ENCODE measurements at regions not wholly inside any gene's neighbourhood (a gene's known extent, or its start where the extent isn't known, plus 50 kb on each side); places are given as distances from the start of the nearest gene placed in this dataset.

DNA sequence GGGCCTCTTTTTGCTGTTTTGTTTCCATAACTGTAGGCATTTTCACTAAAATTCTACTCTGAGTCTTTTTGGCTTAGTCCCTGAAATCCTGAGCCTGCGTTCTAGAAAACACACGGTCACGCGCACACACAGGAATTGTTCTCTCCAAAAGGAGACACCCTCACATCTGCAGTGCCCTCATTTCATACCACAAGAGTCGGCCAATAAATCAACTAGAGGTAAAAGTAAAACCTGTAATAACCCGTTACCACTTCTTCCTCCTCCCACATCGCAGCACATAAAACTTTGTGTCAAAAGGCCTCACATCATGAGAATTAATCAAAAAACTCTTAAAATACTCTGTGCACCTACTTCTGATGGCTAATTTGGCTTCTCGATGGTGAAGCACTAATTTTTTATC lies 133.3 kb upstream of the MGMT start:
- no peak for TF ChIP-seq POLR2A (IDR thresholded peaks at IDR 0.05)
- TF ChIP-seq POLR2AphosphoS5 (IDR thresholded peaks at IDR 0.05): no peak
- TF ChIP-seq, protein P1, sequence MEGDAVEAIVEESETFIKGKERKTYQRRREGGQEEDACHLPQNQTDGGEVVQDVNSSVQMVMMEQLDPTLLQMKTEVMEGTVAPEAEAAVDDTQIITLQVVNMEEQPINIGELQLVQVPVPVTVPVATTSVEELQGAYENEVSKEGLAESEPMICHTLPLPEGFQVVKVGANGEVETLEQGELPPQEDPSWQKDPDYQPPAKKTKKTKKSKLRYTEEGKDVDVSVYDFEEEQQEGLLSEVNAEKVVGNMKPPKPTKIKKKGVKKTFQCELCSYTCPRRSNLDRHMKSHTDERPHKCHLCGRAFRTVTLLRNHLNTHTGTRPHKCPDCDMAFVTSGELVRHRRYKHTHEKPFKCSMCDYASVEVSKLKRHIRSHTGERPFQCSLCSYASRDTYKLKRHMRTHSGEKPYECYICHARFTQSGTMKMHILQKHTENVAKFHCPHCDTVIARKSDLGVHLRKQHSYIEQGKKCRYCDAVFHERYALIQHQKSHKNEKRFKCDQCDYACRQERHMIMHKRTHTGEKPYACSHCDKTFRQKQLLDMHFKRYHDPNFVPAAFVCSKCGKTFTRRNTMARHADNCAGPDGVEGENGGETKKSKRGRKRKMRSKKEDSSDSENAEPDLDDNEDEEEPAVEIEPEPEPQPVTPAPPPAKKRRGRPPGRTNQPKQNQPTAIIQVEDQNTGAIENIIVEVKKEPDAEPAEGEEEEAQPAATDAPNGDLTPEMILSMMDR (IDR thresholded peaks at IDR 0.05): no peak
- TF ChIP-seq EP300 (IDR thresholded peaks at IDR 0.05): no peak
- Histone ChIP-seq H3K4me3 (no peak overlapping the region), H3K27ac (no peak overlapping the region), H3K36me3 (no peaks in the 10 kb centered on the region), H3K27me3 (peaks cover 0 to 13% (median 0%) of the 10 kb centered on the region in 3 donors), H3K4me1 (no peaks in the 10 kb centered on the region), H3K9me3 (no peaks in the 10 kb centered on the region)
- intact Hi-C loops (cut with DNase I): no loop called here
- DNase-seq: no peak
- WGBS, 2 donors: 61 to 81% methylated on average over 8 of the region's 8 CpGs

DNA sequence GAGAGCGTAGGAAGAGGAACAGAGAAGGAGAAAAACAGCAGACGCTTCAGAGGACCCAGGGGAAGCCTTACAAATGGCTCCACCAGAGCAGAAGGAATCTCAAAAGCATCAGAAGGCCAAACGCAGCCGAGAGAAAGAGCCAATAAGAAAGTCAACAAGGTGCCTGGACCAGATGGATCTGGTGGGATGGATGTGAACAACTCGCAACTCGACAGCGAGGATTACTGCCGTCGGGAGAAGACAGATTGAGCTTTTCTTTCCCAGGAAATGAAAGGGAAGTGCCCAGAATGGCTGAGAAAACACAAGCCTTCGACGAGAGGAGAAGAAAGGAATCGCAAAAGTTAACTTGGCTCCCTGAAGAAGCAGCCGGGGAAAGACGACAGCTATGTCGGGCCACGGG lies 132.8 kb upstream of the MGMT start:
- DNase-seq: no peak
- H3K27ac ChIP-seq: no peak overlapping the region
- intact Hi-C loops (cut with DNase I): no loop called here
- H3K4me3 ChIP-seq: no peak overlapping the region
- H3K27me3 ChIP-seq: peaks cover 0 to 13% (median 0%) of the 10 kb centered on the region in 3 donors
- TF ChIP-seq POLR2A (IDR thresholded peaks at IDR 0.05) (no peak), POLR2AphosphoS5 (IDR thresholded peaks at IDR 0.05) (no peak), EP300 (IDR thresholded peaks at IDR 0.05) (no peak)
- TF ChIP-seq, protein P1 (IDR thresholded peaks at IDR 0.05): no peak
- no peaks in the 10 kb centered on the region for H3K9me3 ChIP-seq
- no peaks in the 10 kb centered on the region for H3K36me3 ChIP-seq
- no peaks in the 10 kb centered on the region for H3K4me1 ChIP-seq
- WGBS, 2 donors: 79 to 85% methylated on average over 16 of the region's 16 CpGs

DNA sequence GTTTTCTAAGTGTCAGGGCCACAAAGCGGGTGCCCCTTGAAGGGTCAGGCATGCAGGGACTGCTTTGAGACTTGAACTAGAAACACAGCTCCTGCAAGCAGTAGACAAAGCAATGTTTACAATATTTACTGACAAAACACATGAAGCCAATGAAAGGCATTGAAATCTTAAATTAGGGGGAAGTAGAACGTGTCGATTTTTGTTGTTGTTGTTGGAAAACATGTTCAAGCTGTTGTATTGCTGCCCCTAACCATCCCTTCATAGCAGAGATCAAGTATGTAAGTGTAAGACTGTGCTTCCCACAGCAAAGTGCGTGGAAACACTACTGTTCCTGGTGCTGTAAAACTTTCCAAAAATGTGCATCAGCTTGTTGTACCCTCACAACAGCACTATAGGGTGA lies 131.6 kb upstream of the MGMT start:
- WGBS, 2 donors: 51 to 79% methylated on average over 4 of the region's 4 CpGs
- no peak for DNase-seq
- Histone ChIP-seq H3K9me3 (no peaks in the 10 kb centered on the region), H3K4me1 (no peaks in the 10 kb centered on the region), H3K4me3 (no peak overlapping the region), H3K27ac (no peak overlapping the region), H3K27me3 (peaks cover 0 to 9% (median 0%) of the 10 kb centered on the region in 3 donors), H3K36me3 (no peaks in the 10 kb centered on the region)
- intact Hi-C loops (cut with DNase I): no loop called here
- TF ChIP-seq POLR2AphosphoS5 (IDR thresholded peaks at IDR 0.05) (no peak), POLR2A (IDR thresholded peaks at IDR 0.05) (no peak), EP300 (IDR thresholded peaks at IDR 0.05) (no peak)
- TF ChIP-seq, protein P1 (IDR thresholded peaks at IDR 0.05): no peak

DNA sequence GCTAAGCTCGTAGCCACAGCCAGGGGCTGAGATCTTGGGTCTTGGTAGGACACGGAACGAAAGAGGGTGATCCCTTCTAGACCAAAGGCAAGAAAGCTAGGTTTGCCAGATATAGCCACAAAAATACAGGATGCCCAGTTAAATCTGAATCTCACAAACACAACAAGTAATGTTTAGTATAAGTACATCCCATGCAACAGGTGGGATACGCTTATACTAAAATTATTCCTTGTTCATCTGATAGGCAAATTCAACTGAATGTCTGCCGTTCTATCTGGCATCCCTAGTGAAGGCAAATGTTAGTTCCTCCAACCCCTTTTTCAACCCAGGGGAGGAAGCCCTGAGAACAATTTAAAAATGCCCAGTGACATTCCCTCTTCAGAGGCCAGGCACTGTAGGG lies 131.1 kb upstream of the MGMT start:
- no peak overlapping the region for H3K27ac ChIP-seq
- intact Hi-C loops (cut with DNase I): no loop called here
- TF ChIP-seq, protein P1 (IDR thresholded peaks at IDR 0.05): no peak
- TF ChIP-seq EP300 (IDR thresholded peaks at IDR 0.05): no peak
- no peak for TF ChIP-seq POLR2AphosphoS5 (IDR thresholded peaks at IDR 0.05)
- no peak for TF ChIP-seq POLR2A (IDR thresholded peaks at IDR 0.05)
- no peaks in the 10 kb centered on the region for H3K36me3 ChIP-seq
- WGBS, 2 donors: 84 to 89% methylated on average over 5 of the region's 5 CpGs
- H3K4me3 ChIP-seq: no peak overlapping the region
- DNase-seq: no peak
- no peaks in the 10 kb centered on the region for H3K9me3 ChIP-seq
- peaks cover 0 to 8% (median 0%) of the 10 kb centered on the region in 3 donors for H3K27me3 ChIP-seq
- H3K4me1 ChIP-seq: no peaks in the 10 kb centered on the region

DNA sequence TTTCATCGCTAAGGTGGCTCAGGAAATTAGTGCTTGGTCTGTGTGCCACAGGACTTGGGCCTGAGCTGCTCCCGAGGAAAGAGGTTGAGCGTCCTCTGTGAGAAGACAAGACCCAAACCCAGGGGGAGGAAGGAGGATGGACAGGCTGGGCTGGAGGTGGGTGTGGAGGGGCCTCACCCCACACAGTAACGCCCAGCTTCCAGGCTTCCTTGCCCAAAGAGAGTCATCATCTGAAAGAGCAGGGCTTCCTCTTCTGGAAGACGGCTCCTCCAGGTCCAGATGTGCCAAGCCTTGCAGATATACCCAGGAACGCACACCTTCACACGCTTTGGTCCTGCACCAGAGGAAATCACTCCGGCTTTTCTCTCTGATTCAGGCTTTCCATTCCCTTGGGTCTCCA lies 127.8 kb upstream of the MGMT start:
- Histone ChIP-seq H3K27me3 (no peaks in the 10 kb centered on the region), H3K4me3 (no peak overlapping the region), H3K4me1 (no peaks in the 10 kb centered on the region), H3K9me3 (no peaks in the 10 kb centered on the region), H3K36me3 (no peaks in the 10 kb centered on the region), H3K27ac (no peak overlapping the region)
- TF ChIP-seq POLR2A (IDR thresholded peaks at IDR 0.05) (no peak), POLR2AphosphoS5 (IDR thresholded peaks at IDR 0.05) (no peak), EP300 (IDR thresholded peaks at IDR 0.05) (no peak)
- TF ChIP-seq, protein P1 (IDR thresholded peaks at IDR 0.05): no peak
- 85 to 92% methylated on average over 8 of the region's 8 CpGs for WGBS, 2 donors
- no peak for DNase-seq
- intact Hi-C loops (cut with DNase I): no loop called here

Data from sigmoid colon (tissue), 6 donors.